Fibroblast of the conjunctiva (primary cell): ENCODE measurements at regions not wholly inside any gene's neighbourhood (a gene's known extent, or its start where the extent isn't known, plus 50 kb on each side); places are given as distances from the start of the nearest gene placed in this dataset.

Experiments
- DNase-seq: peaks from one replicate; pipeline ENCODE4 v3.0.0-alpha.2; 2010; ENCODE audit warnings: low read depth

- DNase-seq: no peak
Measured at GRCh38 chr1:162919034-162919433, 58.1 kb upstream of the CCDC190 start.

- DNase-seq: no peak
Measured at GRCh38 chr1:162918151-162918754, 57.3 kb upstream of the CCDC190 start.

DNA sequence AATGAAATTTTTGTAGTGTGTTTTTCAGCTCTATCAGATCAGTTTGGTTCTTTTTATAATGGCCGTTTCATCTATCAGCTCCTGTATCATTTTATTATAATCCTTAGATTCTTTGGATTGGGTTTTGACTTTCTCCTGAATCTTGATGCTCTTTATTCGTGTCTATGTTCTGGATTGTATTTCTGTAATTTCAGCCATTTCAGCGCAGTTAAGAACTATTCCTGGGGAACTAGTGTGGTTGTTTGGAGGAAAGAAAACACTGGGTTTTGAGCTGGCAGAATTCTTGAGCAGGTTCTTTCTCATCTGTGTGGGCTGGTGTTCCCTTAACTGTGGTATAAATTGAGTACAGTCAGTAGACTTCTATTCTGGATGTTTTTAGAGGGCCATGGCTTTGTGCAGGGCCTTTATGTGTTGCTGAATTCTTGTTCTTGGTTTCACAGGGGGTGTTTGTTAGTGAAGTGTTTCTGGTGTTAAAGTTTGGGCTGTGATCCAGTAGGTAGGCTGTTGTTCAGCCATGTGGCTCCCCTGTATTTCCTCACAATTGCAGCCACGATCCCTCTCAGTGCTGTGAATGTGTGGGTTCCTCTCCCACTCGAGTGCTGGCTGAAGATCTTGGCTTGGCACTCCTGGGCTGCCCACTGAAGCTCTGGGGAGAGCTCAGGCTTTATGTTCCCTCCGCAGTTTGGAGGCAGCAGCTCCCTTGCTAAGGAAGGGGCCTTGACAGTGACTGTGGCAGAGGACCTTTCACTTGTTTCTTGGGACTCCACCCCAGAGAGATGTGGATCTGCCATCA is 56.0 kb upstream of the CCDC190 start:
- DNase-seq: no peak

GRCh38 chr1:162916407-162916806 is 55.4 kb upstream of the CCDC190 start:
- DNase-seq: no peak

GRCh38 chr1:162914601-162915000 is 53.6 kb upstream of the CCDC190 start:
- no peak for DNase-seq

DNA sequence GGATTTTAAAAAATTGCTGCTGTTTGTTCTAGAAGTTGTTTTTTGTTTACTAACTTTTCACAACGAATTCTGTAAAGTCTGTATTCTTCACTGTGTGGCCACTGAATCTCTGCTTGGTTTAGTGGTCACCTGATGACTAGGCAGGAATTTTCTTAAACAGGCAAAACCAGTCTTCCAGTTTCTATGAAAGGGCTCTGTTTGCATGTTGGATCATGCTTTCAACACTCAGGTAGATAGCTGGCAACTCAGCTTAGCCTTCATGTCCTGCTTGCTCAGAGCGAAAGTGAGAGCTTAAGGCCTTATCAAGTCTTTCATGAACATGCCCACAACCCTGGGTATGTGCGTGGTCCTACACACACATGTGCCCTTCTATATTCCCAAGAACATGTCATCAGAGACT is 52.4 kb upstream of the CCDC190 start:
- DNase-seq: no peak

DNA sequence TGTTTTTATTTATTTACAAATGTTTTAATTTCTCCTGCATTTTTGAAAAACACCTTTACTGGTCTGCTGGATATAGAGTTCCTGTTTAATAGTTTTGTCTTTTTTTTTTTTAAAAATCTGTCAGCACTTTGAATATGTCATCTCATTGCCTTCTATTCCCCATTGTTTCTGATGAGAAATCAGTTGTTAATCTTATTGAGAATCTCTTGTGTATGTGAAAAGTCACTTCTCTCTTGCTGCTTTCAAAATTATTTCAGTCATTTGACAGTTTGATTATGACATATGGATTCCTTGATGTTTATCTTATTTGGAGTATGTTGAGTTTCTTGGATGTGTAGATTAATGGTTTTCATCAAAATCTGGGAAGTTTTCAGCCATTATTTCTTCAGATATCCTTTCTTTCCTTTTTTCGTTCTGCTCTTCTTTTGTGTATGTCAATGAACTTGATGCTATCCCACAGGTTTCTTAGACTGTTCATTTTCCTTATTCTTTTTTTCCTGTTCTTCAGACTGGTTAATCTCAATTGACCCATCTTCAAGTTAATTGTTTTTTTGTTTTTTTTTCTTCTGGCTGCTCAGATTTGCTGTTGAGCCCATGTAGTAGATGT is 51.2 kb upstream of the CCDC190 start:
- DNase-seq: no peak
